Peyer's patch (tissue), 4 donors: ENCODE measurements at regions not wholly inside any gene's neighbourhood (a gene's known extent, or its start where the extent isn't known, plus 50 kb on each side); places are given as distances from the start of the nearest gene placed in this dataset.

Experiments
- CTCF ChIP-seq, 6 experiments: fragments of 450-650 bp in 4 of 6; fragments of 200-600 bp in 2 of 6; sonication (generic) in 1 of 6; IDR thresholded peaks; one replicate each; pipeline ENCODE4 v1.5.1; 2017 to 2019; ENCODE audit warnings: antibody characterized with exemption in 6 of 6, mild to moderate bottlenecking in 3 of 6, moderate library complexity in 1 of 6
- POLR2A ChIP-seq, 2 donors: fragments of 450-650 bp; IDR thresholded peaks; one replicate each; pipeline ENCODE4 v1.5.1; 2017; ENCODE audit warnings: antibody characterized with exemption in 2 of 2, mild to moderate bottlenecking in 2 of 2, moderate library complexity in 2 of 2

- TF ChIP-seq CTCF (IDR thresholded peaks at IDR 0.05) = no peak
- no peak for TF ChIP-seq POLR2A (IDR thresholded peaks at IDR 0.05)
Measured at GRCh38 chr6:90938122-90938521, 351.2 kb upstream of the MAP3K7 start.
